Lower lobe of right lung (tissue), 2 donors: ENCODE measurements at regions not wholly inside any gene's neighbourhood (a gene's known extent, or its start where the extent isn't known, plus 50 kb on each side); places are given as distances from the start of the nearest gene placed in this dataset.
A peak's percentile ranks its signal among the peaks of the same experiment; 100 is the strongest.
"Not testable (repeated sequence)": the region's sequence is repeated elsewhere in the genome, so short reads cannot be mapped to it uniquely, and the experiment has no call there.

Source experiments
- ATAC-seq, 2 donors: fragments of 200-7000 bp; cut with Tn5 transposase; one replicate each; pipeline ENCODE4 v1.9.1; 2020 to 2022; ENCODE audit warnings: mild to moderate bottlenecking in 2 of 2, moderate library complexity in 2 of 2
- DNase-seq: peaks from one replicate; pipeline ENCODE4 v3.0.0-alpha.2; 2020
- H3K27ac ChIP-seq: fragments of 200-600 bp; one replicate; pipeline ENCODE4 v1.8.0; 2022
- H3K27me3 ChIP-seq: fragments of 200-600 bp; one replicate; pipeline ENCODE4 v1.8.0; 2022; ENCODE audit warnings: low read depth
- H3K36me3 ChIP-seq: fragments of 200-600 bp; one replicate; pipeline ENCODE4 v1.8.0; 2022; ENCODE audit warnings: mild to moderate bottlenecking
- H3K4me1 ChIP-seq: fragments of 200-600 bp; one replicate; pipeline ENCODE4 v1.8.0; 2022
- H3K4me3 ChIP-seq: fragments of 200-600 bp; one replicate; pipeline ENCODE4 v1.8.0; 2022; ENCODE audit warnings: mild to moderate bottlenecking
- H3K9me3 ChIP-seq: fragments of 200-600 bp; one replicate; pipeline ENCODE4 v1.8.0; 2022
- CTCF ChIP-seq: fragments of 200-600 bp; IDR thresholded peaks from one replicate; pipeline ENCODE4 v1.8.0; 2022; ENCODE audit warnings: antibody characterized with exemption, mild to moderate bottlenecking
- intact Hi-C: fragments of 100-400 bp; cut with DNase I; formaldehyde crosslinking; loops from one replicate; pipeline ENCODE4 v1.11.0; 2022
- donor health status: DM: no; HTN: yes; CAD: no; lungs with severe emphysema.

- H3K4me1 ChIP-seq = no peaks in the 10 kb centered on the region
- intact Hi-C loops = no loop called here
- DNase-seq = no peak
- no peaks in the 10 kb centered on the region for H3K27me3 ChIP-seq
- H3K27ac ChIP-seq = no peak overlapping the region
- no peaks in the 10 kb centered on the region for H3K9me3 ChIP-seq
- H3K36me3 ChIP-seq = no peaks in the 10 kb centered on the region
- no peak for ATAC-seq
- no peak overlapping the region for H3K4me3 ChIP-seq
- TF ChIP-seq CTCF = no peak
Measured at GRCh38 chr3:11898611-11899325, 52.1 kb upstream of the TAMM41 start.

DNA sequence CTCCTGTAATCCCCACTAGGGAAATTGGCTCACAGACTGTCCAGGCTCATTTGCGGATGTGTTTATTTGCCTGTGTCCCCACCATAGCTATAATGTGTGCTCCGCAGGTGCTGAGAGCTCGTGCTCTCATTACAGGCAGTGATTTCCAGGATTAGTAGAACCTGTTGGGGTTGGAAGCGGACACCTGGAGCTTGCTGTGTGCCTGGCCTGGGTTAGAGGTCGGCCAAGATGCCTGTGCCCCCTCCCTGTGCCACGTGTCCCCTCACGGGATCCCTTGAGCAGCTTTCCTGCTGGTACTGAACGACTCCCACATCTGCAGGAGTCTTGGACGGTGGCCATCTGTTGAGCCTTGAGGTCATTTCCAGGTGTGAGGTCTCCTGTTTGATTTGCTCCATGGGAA is 52.7 kb upstream of the TAMM41 start:
- DNase-seq, H3K9me3 ChIP-seq, H3K4me1 ChIP-seq, ATAC-seq, intact Hi-C loops, H3K36me3 ChIP-seq, H3K27ac ChIP-seq, H3K27me3 ChIP-seq, H3K4me3 ChIP-seq: not testable (repeated sequence)

GRCh38 chr3:11899826-11900225 is 53.1 kb upstream of the TAMM41 start:
- no peaks in the 10 kb centered on the region for H3K9me3 ChIP-seq
- intact Hi-C loops = no loop called here
- peak in 1 of 2 donors; percentile 19 for ATAC-seq
- no peaks in the 10 kb centered on the region for H3K27me3 ChIP-seq
- H3K4me1 ChIP-seq = no peaks in the 10 kb centered on the region
- no peak for DNase-seq
- H3K27ac ChIP-seq = no peak overlapping the region
- H3K4me3 ChIP-seq = no peak overlapping the region
- no peaks in the 10 kb centered on the region for H3K36me3 ChIP-seq
- TF ChIP-seq CTCF = no peak

- no peaks in the 10 kb centered on the region for H3K36me3 ChIP-seq
- H3K27me3 ChIP-seq = no peaks in the 10 kb centered on the region
- H3K27ac ChIP-seq = no peak overlapping the region
- H3K4me3 ChIP-seq = no peak overlapping the region
- ATAC-seq = no peak
- intact Hi-C loops = no loop called here
- no peaks in the 10 kb centered on the region for H3K4me1 ChIP-seq
- no peaks in the 10 kb centered on the region for H3K9me3 ChIP-seq
- DNase-seq = no peak
- TF ChIP-seq CTCF = no peak
Measured at GRCh38 chr3:11900824-11901223, 54.1 kb upstream of the TAMM41 start.

GRCh38 chr3:11901286-11901875 is 54.7 kb upstream of the TAMM41 start:
- DNase-seq = no peak
- intact Hi-C loops = no loop called here

More at GRCh38 chr3:11901286-11901875, 54.7 kb upstream of the TAMM41 start:
- Histone ChIP-seq H3K36me3 (no peaks in the 10 kb centered on the region), H3K27ac (no peak overlapping the region), H3K27me3 (no peaks in the 10 kb centered on the region), H3K4me3 (no peak overlapping the region), H3K4me1 (no peaks in the 10 kb centered on the region), H3K9me3 (no peaks in the 10 kb centered on the region)
- ATAC-seq = no peak
- no peak for TF ChIP-seq CTCF
